ENCODE measurements at regions not wholly inside any gene's neighbourhood (a gene's known extent, or its start where the extent isn't known, plus 50 kb on each side); places are given as distances from the start of the nearest gene placed in this dataset.

DNA sequence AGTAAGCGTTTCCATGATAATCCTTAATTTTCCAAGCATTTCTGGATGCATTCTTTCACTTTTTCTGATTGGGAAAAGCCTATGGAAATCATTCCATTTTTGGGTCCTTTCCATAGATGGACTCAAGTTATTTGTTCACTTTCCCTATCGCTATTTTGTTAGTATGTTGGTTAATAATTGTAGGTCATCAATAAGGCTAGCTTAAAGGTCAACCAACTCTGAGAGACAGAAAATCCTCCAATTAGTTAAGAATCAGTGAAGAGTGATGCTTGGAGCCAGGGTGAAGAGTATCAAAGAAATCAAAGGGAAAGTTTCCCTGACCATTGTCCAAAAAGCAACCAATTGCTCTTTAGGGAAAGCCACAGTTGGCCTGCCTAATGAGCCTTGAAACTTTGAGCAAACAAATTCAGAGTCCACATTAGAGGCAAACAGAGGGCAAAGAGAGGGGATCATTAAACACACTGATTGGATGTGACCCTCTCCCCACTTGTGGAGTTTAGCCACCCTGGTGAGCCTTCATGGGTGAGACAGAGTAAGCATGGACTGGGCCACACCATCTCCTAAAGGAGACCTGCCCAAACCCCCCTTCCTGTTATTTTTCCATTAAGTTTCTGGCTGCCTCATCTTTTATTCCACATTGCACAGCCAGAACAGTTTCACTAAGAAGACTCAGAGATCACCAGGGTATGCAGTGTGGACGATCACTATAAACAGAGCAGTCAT, 133.4 kb upstream of the DYNLRB2 start:
- Mint-ChIP-seq H3K27ac (no peak overlapping the region), H3K4me3 (no peak overlapping the region), H3K36me3 (ENCODE audit: low read depth) (no peaks in the 10 kb centered on the region), H3K27me3 (peaks cover 11% of the 10 kb centered on the region), H3K9me3 (no peaks in the 10 kb centered on the region), H3K4me1 (no peaks in the 10 kb centered on the region)
- DNase-seq = no peak
- ChIA-PET POLR2A (no interaction called here), CTCF (no interaction called here)

DNA sequence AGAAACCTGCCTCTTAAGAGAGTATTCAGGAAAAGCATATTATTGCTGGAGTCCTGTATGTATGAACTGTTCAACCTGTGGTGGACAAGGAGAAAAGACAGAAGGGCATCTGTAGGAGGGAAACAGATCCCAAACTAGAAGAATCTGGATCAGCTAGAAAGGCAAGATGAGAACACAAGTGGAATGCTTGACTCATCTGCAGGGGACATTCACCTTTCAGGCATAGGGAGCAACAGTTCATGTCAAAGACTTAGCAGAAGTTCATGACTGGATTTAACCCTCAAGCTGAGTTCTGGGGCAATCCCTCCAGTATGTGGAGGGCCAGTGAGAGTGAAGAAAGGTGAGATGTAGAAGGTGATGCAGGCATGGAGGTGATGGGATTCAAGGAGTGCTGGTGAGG, 135.9 kb upstream of the DYNLRB2 start:
- POLR2A ChIA-PET = no interaction called here
- peaks cover 9% of the 10 kb centered on the region for H3K27me3 Mint-ChIP-seq
- CTCF ChIA-PET = no interaction called here
- no peak overlapping the region for H3K27ac Mint-ChIP-seq
- H3K4me1 Mint-ChIP-seq = no peaks in the 10 kb centered on the region
- no peak for DNase-seq
- no peaks in the 10 kb centered on the region for H3K36me3 Mint-ChIP-seq (ENCODE audit: low read depth)
- H3K9me3 Mint-ChIP-seq = no peaks in the 10 kb centered on the region
- no peak overlapping the region for H3K4me3 Mint-ChIP-seq

DNA sequence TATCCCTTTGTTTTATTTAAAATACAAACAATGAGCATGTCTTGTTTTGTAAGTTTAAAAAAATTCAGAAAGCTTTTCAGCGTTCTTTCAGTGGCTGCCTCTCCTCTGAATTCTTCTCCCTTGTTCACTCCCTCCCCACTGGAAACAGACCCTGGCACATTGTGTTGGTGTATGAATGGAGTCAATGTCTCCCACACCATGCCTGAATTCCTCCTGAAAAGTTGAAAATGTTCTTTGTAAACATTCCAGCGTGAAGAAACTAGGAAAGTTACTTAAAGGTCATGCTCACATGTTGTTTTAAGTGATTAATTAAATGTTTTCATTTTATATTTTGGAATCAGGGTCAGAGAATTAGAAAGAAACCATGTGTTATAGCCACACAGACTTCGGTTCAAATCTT, 136.9 kb upstream of the DYNLRB2 start:
- H3K27me3 Mint-ChIP-seq = peaks cover 12% of the 10 kb centered on the region

DNA sequence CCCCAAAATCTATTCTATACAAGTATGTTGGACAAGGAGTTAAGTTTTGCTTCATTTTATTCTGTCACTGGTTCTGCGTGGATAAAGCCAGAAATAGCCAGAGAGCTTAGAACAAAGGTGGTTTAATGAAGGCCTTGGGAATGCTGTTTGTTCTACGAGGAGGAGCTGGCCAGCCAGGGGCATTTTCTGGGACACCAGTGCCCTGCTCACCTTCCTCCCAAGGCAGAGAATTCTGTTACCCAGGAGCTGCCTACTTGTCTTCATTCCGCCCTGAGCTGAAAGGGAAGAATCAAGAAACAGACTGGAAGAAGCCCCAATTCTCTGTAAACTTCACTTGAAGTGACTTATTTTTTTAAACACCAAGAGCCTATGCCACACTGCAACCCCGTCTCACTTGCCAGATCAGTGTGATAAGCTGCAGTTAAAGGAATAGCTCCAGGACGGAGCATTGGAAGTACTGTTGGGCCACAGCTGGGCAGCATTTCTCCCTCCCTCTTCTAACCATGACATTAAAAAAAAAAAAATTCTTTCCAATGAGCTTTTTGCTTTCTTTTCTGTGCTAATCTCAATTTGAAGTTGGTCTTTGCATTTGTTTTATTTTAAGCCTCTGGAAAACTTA, 149.8 kb upstream of the DYNLRB2 start:
- CTCF ChIA-PET = interaction anchor here (0.7 kb wide), 1 partner anchor 92 kb away, joined by 4 read pairs; no protein-coding TSS in a partner anchor
- no peaks in the 10 kb centered on the region for H3K36me3 Mint-ChIP-seq (ENCODE audit: low read depth)
- H3K4me1 Mint-ChIP-seq = no peaks in the 10 kb centered on the region
- no peak for DNase-seq
- H3K9me3 Mint-ChIP-seq = peaks cover 3% of the 10 kb centered on the region
- no peak overlapping the region for H3K27ac Mint-ChIP-seq
- POLR2A ChIA-PET = no interaction called here
- peaks cover 2% of the 10 kb centered on the region for H3K27me3 Mint-ChIP-seq
- no peak overlapping the region for H3K4me3 Mint-ChIP-seq

More for the DNA sequence above, 136.9 kb upstream of the DYNLRB2 start:
- Mint-ChIP-seq H3K27ac (no peak overlapping the region), H3K4me3 (no peak overlapping the region), H3K9me3 (no peaks in the 10 kb centered on the region), H3K4me1 (no peaks in the 10 kb centered on the region), H3K36me3 (ENCODE audit: low read depth) (no peaks in the 10 kb centered on the region)
- ChIA-PET POLR2A (no interaction called here), CTCF (no interaction called here)
- DNase-seq = no peak

DNA sequence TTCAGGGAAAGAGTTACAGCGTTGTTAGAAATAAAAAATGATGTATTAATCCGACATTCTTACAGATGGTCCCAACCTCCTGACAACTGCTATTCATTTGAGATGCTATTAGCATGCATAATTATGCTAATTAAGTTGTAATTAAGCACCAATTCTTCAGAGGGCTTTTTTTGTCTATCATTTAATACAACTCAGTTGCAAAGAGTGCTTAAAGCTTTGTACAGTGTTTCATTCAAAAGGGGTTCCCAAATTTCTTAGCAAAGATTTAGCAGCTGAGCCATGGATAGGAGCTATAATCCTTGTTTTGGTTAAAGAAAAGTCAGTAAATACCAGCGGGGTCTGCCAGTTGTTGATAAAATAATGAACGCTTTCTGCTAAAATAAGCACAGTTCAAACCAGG, 150.7 kb upstream of the DYNLRB2 start:
- CTCF ChIA-PET = no interaction called here
- H3K27me3 Mint-ChIP-seq = peaks cover 2% of the 10 kb centered on the region
- no peak overlapping the region for H3K27ac Mint-ChIP-seq

DNA sequence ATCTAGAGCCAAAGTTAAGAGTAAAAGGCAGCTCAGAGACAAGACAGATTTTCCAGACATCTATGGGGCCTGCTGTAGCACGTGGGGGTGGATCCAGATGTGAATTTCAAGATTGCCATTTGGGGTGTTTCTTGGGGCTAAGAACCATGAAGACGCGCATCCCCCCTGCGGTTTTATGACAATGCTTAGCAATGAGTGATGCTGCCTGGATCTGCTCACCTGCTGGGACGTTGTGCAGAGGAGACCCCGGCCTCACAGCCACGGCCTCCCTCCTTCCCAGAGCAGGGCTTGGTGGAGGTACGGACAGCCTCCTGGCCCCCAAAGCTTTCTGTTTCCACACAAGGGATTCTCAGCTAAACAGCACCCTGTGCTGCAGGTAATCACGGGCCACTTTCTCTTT, 151.5 kb upstream of the DYNLRB2 start:
- Mint-ChIP-seq H3K4me1 (no peaks in the 10 kb centered on the region), H3K9me3 (no peaks in the 10 kb centered on the region), H3K36me3 (ENCODE audit: low read depth) (no peaks in the 10 kb centered on the region), H3K4me3 (no peak overlapping the region), H3K27ac (no peak overlapping the region), H3K27me3 (peaks cover 4% of the 10 kb centered on the region)
- no peak for DNase-seq
- ChIA-PET POLR2A (no interaction called here), CTCF (no interaction called here)

More for the DNA sequence above, 150.7 kb upstream of the DYNLRB2 start:
- Mint-ChIP-seq H3K4me1 (no peaks in the 10 kb centered on the region), H3K9me3 (no peaks in the 10 kb centered on the region), H3K36me3 (ENCODE audit: low read depth) (no peaks in the 10 kb centered on the region), H3K4me3 (no peak overlapping the region)
- POLR2A ChIA-PET = no interaction called here
- no peak for DNase-seq

DNA sequence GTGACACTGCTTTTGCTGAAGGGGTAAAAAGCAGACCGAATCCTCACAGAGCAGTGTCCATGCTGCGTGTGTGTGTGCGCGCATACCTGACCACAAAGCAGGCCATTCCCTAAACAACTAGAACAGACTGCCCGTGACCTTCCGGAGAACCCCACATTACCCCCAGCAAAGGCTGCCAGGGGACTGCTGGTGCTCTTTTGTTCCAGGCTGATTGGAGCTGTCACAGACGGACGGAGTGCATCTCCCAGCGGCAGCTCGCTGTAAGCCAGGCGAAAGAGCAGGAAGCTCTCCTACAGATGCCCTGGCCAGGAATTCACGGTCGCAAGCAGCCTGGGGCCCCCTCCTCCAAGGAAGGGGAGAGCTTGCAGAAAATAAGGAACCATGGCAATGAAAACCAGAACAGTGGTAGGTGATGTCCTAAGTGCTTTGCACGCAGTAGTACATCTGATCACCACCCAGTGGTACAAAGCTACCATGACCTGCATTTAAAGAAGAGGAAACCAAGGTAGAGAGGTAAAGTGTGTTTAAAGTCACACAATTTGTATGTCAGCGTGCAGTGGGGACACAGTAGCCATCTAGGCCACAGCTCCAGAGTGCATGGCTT, 153.4 kb upstream of the DYNLRB2 start:
- Mint-ChIP-seq H3K4me1 (no peaks in the 10 kb centered on the region), H3K27ac (no peak overlapping the region), H3K27me3 (peaks cover 5% of the 10 kb centered on the region), H3K4me3 (no peak overlapping the region), H3K36me3 (ENCODE audit: low read depth) (no peaks in the 10 kb centered on the region), H3K9me3 (no peaks in the 10 kb centered on the region)
- CTCF ChIA-PET = no interaction called here
- DNase-seq = no peak
- POLR2A ChIA-PET = no interaction called here

DNA sequence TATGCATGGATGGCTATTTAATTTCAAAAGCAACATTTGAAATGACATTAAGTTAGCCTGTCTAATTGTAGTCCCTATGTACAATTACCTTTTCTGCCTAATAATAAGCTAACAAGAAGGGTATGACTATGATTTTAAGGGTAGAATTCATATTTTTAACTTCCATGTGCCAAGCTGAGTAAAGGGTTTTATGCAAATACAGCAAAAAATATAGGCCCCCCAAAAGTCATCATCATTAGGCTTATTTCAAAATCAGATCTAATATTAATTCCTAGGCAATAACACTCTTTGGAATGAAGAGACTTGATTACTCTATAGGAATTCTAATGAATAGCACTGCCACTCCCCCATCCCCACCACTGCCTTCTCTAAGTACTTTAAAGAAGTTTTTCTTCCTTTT, 155.9 kb upstream of the DYNLRB2 start:
- Mint-ChIP-seq H3K27me3 (peaks cover 8% of the 10 kb centered on the region), H3K27ac (no peak overlapping the region), H3K9me3 (no peaks in the 10 kb centered on the region), H3K4me3 (no peak overlapping the region), H3K4me1 (no peaks in the 10 kb centered on the region), H3K36me3 (ENCODE audit: low read depth) (no peaks in the 10 kb centered on the region)
- ChIA-PET POLR2A (interaction anchor here (0.7 kb wide), 1 partner anchor 67 kb away, joined by 3 read pairs; no protein-coding TSS in a partner anchor), CTCF (no interaction called here)
- no peak for DNase-seq

DNA sequence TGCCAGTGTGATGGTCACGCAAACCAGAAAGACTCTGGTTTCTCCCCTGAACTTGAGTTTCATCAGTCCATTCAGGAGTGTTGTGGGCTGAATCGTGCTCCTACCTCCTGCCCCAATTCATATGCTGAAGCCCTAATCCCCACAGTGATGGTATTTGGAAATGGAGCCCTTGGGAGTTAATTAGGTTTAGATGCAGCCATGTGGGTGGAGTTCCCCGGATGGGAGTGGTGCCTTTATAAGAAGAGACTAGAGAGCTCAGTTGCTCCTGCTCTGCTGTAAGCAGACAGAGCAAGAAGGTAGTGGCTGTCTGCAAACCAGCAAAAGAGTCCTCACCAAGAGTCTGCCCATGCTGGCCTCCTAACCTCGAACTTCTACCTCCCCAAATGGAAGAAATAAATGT, 160.3 kb upstream of the DYNLRB2 start:
- DNase-seq = no peak
- Mint-ChIP-seq H3K4me1 (no peaks in the 10 kb centered on the region), H3K9me3 (no peaks in the 10 kb centered on the region), H3K27ac (no peak overlapping the region), H3K27me3 (peaks cover 12% of the 10 kb centered on the region), H3K4me3 (no peak overlapping the region), H3K36me3 (ENCODE audit: low read depth) (no peaks in the 10 kb centered on the region)
- ChIA-PET POLR2A (no interaction called here), CTCF (no interaction called here)

DNA sequence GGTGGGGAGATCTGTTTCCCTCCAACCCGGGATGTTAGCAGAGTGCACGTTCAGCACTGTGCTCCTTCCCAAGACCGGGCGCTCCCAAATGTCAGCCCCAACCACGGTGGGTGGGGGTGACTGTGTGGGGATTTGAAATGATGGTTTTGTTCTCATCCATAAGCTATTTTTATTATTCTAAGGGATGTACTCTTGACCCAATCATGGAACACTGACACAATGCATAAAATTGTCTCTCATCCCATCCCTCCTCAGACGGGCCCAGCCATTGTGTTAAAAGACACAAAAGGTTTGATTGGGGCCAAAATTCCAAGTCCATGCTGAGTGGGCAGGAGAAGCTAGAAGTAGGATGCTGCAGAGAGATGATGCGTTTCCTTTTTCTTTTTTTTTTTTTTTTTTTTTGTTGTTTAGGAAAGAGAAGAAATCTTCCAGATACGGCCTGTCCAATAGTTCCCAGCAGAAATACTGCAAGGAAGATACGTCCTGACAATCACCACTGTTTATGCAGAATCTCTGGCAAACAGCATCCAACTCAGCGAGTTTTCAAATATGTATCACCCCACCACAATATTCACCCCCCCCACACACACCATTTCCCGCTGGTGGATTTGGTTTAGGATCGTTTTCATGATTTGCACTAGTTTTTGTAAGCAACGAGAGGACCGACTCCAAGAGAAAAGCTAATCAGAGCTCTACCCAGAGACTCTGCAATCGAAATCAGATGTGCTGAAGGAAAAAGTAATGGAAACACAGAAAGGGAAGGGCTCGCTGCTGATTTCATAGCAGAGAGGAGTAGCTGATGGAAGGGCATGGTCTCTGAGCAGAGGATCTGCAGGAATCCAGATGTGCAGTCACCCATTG, 163.5 kb upstream of the DYNLRB2 start:
- no peak overlapping the region for H3K27ac Mint-ChIP-seq
- peaks cover 3% of the 10 kb centered on the region for H3K9me3 Mint-ChIP-seq
- no peak for DNase-seq
- no peaks in the 10 kb centered on the region for H3K4me1 Mint-ChIP-seq
- ChIA-PET CTCF (no interaction called here), POLR2A (no interaction called here)
- peaks cover 10% of the 10 kb centered on the region for H3K27me3 Mint-ChIP-seq
- no peak overlapping the region for H3K4me3 Mint-ChIP-seq
- no peaks in the 10 kb centered on the region for H3K36me3 Mint-ChIP-seq (ENCODE audit: low read depth)

DNA sequence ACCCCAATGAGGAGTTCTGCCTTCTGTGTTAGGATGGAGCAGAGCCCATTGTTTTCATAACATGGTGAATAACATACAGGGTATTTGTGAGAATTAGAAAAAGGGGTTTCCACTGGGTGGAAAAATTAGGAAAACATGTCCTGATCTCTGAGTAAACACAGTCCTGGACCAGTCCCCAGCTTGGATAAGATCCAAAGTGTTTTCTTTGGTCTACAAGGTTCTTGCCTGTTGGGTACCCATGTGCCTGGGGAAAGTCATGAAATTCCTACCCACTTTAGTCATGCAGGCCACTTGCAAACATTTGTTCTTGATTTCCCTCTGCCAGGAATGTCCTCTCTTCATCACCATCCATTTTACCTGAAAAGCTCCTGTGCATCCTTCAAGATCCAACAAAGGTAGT, 164.8 kb upstream of the DYNLRB2 start:
- no peaks in the 10 kb centered on the region for H3K4me1 Mint-ChIP-seq
- ChIA-PET POLR2A (no interaction called here), CTCF (no interaction called here)
- no peaks in the 10 kb centered on the region for H3K36me3 Mint-ChIP-seq (ENCODE audit: low read depth)
- H3K4me3 Mint-ChIP-seq = no peak overlapping the region
- H3K9me3 Mint-ChIP-seq = peaks cover 3% of the 10 kb centered on the region
- no peak for DNase-seq
- no peak overlapping the region for H3K27ac Mint-ChIP-seq
- H3K27me3 Mint-ChIP-seq = peaks cover 6% of the 10 kb centered on the region

DNA sequence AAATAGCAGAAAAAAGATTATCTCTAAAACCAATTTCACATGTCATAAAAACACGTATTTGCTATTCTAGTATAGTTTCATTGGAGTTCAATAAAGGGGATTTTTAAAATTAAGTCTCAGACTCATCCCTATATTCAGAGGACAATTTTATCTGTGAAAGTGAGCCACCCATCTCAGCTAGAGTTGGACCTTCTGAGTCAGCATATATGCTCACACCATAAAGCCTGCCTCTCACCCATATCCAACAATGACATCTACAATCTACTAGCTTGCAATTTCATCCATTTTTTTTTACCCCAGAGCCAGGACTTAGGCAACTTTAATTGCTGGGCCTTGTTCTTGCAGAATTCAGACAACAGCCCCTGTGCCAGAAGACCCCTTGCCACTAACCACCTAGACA, 165.3 kb upstream of the DYNLRB2 start:
- Mint-ChIP-seq H3K4me1 (no peaks in the 10 kb centered on the region), H3K36me3 (ENCODE audit: low read depth) (no peaks in the 10 kb centered on the region), H3K4me3 (no peak overlapping the region), H3K27ac (no peak overlapping the region), H3K9me3 (peaks cover 3% of the 10 kb centered on the region), H3K27me3 (peaks cover 6% of the 10 kb centered on the region)
- ChIA-PET POLR2A (no interaction called here), CTCF (no interaction called here)
- no peak for DNase-seq

DNA sequence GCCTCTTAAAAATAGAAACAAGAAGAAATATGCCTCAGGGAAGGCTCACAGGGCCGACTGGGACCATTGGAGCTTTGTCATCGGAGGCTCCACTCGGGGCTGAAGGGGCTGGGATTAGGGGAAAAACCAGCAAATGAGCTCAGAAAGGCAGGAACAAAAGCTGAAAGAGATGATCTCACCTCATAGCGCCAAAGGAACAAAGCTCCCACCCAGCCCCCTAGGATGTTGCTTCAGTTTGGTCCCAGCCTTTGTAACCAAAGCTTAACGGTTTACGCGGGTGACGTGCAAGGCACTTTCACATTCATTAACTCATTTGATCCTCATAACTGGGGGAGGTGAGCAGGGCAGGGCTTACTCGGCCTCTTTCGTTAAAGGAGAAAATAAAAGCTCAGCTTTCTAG, 168.5 kb upstream of the DYNLRB2 start:
- Mint-ChIP-seq H3K4me1 (no peaks in the 10 kb centered on the region), H3K27ac (no peak overlapping the region), H3K4me3 (no peak overlapping the region), H3K9me3 (peaks cover 3% of the 10 kb centered on the region), H3K27me3 (no peaks in the 10 kb centered on the region), H3K36me3 (ENCODE audit: low read depth) (no peaks in the 10 kb centered on the region)
- no peak for DNase-seq
- ChIA-PET CTCF (no interaction called here), POLR2A (no interaction called here)
